HG02885 (cell line): ENCODE measurements at regions not wholly inside any gene's neighbourhood (a gene's known extent, or its start where the extent isn't known, plus 50 kb on each side); places are given as distances from the start of the nearest gene placed in this dataset.

Experiments
- ATAC-seq: cut with Tn5 transposase; IDR thresholded peaks from one replicate; pipeline ENCODE4 v1.9.1; 2021; ENCODE audit warnings: mild to moderate bottlenecking; ENCODE audit not compliant: unreplicated experiment, poor library complexity

DNA sequence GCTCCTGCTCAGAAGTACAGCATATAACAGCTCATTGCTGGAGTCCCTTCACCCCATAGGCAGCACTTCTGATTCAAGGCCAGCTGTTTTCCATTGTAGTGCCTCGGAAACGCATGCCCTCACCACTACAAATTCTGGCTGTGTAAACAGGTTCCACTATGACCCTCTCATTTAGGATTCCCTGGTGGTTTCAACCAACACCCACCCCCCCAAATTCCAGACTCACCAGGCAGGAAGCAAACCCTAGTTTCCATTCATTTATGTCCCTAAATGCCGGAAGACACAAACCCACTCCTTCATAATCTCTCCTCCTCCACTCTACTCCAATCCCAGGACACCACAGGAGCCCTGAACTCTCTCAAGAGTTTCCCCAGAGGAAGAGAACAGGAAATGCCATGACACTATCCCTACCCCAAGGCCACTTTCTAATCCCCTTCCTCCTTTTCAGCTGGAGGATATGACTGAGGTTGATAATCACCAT, 75.9 kb upstream of the TMPO start:
- ATAC-seq = no peak

DNA sequence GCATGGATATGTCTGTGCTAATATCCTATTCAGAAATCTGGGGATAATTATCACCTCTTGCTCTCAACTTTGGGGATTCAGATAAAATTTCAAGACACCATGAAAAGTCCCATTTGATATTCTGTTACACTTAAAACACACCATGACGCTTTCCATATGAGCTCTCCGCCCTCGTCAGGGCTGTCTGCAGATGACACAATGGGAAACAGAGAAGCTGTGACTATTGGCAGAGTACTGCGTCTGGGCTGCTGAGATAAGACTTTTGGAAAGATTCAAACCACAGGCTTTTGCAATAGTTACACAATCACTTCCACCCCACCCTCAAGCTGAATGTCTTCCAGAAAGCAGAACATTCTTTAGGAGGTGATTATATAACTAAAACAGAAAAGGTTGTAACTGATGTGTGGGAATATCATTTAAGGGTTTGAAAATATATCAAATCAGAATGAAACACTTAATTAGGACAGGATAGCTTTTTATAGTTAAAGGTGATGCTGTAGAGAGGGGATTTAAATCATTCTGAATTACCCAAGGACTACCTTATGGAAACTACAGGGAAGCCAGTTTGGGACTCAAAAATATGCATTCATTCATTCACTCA, 75.3 kb upstream of the TMPO start:
- no peak for ATAC-seq

DNA sequence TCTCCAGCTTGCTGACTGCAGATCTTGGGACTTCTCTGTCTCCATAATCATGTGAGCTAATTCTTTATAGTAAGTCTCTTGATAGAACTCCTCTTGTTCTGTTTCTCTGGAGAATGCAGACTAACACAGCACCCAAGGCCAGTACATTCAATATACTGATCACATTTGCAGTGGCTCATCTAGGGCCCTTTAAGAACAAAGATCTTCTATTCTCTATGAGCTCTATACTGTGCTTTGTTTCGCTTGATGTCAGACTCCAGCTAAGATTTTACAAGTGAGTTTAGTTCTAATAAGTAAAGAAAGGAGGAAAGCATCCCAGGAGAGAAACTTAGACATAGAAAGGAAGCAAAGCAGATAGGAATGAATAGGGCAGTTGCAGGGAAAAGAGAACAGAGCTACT, 69.3 kb upstream of the TMPO start:
- ATAC-seq = no peak

DNA sequence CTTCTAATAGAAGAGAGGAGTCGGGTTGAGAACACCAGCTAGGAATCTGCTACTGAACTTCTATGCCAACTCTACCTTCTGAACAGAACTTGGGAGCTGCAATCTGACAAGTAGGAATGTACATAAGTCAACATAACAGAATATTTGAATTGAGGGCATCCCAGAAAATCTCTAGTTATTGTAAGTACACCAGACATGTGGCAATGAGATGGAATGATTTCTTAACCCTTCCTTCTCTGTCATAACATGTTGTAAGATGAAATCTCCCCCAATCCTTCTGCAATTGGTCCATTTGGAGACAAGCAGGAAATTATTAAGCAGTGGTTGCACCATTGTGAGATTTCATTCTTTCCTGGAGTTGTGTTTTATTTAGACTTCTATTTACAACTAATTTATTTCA, 68.7 kb upstream of the TMPO start:
- no peak for ATAC-seq

DNA sequence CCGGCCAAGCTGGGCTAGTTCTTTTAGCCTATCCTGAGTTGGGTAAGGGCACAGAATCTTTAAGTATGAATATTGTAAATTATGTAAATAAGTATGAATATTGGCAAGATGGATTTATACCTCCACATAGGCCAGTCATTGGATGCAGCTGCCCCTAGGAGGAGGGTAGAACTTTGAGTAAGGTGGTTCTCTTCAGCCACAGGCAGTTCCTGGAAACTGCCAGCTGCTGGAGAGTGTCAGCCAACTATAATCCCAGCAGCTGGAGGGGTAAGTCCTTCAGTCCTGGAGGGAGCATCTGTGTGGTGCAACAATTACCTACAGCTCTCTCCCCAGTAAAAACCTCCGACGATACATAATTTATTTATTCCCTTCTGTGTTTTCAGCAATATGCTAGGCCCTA, 65.8 kb upstream of the TMPO start:
- no peak for ATAC-seq

DNA sequence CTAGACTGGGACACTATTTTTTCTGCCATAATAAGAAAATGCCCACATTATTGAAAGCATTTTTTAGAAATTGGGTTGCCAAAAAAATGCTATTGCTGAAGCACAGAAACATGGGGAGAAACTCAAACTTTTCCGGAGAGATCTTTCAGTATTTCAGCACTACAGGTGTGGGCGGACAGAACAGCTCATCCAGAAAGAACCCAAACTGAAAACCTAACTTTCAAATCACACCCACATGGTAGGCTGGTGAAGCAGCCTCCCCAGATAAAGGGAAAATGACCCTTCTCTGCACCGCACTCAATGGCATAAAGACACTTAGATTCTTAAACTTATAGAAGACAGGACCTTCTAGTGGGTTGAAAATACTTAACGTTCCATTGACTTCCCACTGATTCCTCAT, 62.3 kb upstream of the TMPO start:
- ATAC-seq = no peak

DNA sequence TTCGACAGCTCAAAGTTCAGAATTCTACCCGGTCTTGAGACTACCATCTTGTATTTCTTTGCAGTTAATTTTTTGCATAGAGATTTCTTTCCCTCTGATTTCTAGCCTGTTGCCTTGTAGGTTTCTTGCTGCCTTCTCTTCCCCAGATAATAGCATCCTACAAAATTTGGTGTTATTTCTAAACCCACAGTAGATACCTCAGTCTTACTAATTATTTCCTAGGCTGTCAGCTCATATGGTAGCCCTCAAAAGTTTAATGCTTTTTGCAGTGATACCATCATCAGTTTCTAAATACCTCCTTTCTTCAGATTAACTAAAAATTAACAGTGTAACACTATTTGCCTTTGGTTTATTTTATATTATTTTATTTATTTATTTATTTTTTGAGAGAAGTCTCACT, 61.9 kb upstream of the TMPO start:
- no peak for ATAC-seq

DNA sequence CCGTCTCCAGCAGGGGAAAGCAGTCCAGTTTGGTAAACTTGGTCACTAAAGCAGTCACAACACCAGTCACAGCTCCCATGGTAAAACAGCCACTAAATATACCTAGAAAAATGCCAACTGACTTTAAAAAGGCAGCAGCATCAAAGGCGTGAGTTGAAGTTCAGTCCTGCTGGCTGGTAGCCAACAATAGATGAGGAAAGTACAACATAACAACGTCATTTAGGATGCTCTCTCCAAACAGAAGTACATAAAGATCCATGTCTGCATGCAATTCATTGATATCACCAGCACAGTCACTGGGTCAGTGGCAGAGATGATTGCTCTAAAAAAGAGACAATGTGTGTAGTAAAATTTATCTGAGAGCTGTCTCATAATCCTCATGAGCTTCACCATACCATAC, 59.3 kb upstream of the TMPO start:
- no peak for ATAC-seq

DNA sequence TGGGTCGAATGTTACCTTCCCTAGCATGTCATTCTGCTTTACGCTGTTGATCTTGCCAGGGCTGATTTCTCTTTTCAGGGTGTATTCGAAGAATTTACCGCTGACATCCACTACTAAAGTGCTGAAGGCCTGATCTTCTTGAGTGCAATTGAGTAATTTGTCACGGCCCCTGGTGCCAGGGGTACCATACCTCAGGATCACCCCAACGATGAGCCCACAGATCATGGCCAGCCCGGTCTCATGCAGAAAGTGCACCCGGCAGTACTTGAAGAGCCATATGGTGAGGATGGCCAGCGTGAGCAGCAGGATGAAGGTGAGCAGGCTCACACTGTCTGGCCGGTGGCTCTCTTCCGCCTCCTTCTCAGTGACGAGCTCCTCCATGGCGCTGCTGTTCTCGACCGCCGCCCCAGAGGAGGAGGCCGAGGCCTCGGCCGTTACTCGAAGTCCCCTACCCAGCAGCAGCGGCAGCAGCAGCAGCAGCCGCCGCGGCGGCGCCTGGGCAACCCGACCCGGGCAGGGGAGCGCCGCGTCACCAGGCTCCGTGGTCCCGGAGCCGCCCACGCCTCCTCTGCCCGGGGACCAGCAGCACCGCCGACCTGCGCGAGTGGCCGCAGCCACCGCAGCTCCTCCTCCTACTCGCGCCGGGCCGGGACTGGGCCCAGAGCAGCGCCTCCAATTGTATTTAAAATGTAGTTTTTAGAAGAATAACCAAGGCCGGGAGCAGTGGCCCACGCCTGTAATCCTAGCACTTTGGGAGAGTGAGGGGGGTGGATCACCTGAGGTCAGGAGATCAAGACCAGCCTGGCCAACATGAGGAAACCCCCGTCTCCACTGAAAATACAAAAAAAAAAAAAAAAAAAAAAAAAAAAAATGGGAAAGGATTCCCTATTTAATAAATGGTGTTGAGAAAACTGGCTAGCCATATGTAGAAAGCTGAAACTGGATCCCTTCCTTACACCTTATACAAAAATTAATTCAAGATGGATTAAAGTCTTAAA, 58.5 kb upstream of the TMPO start:
- peak; percentile 66 for ATAC-seq

DNA sequence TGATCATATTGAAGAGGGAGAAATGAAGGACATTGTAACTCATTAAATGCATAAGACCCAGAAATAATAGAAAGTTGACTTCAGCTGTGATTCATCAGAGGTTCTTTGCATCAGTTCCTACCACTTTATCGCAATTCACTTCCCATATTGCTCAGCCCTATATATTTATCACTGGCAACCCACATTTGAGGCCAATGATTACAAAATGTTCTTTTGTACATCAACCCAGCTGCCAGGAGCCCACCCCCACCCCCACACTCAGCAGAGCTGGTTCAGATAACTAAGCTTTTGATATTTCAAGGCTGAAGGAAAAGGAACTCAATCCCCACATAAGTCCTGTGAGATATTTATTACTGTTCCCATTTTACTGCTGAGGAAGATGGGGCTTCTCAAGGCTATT, 51.2 kb upstream of the TMPO start:
- no peak for ATAC-seq

DNA sequence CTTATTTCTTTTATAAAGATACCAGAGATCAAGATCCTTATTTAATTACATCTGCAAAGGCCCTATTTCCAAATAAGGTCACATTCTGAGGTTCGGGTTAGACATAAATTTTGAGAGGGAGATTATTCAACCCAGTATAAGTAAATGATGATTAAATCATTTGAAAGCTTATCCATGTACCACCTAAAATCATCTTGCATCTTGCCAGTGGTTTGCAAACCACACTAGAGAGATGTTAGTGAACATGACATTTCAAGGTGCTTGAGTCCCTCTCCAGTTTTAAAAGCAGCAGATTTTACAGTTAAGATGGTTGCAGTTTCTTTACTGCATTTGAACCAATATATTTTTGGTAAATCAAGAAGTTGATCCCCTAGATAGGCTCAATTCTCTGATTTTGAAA, 49.9 kb upstream of the TMPO start:
- no peak for ATAC-seq
